ENCODE measurements at regions not wholly inside any gene's neighbourhood (a gene's known extent, or its start where the extent isn't known, plus 50 kb on each side); places are given as distances from the start of the nearest gene placed in this dataset.

DNA sequence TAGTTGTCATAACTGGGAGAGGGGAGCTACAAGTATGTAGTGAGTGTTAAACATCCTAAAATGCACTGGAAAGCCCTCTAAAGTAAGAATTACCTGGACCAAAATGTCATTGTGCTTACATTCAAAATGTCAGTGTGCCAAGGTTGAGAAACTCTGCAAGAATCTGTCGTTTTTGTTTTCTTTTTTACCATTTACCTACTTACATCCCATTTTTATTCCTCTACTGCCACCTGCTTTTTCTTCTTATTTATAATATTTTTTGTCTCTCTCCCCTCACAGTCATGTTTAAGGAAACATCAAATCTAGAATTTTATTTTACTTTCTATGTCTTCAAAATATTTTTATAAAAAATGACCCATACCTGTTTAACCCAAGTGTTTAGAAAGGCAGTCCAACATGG is 226.4 kb downstream of the PCDH17 start:
- TF ChIP-seq, protein P1, sequence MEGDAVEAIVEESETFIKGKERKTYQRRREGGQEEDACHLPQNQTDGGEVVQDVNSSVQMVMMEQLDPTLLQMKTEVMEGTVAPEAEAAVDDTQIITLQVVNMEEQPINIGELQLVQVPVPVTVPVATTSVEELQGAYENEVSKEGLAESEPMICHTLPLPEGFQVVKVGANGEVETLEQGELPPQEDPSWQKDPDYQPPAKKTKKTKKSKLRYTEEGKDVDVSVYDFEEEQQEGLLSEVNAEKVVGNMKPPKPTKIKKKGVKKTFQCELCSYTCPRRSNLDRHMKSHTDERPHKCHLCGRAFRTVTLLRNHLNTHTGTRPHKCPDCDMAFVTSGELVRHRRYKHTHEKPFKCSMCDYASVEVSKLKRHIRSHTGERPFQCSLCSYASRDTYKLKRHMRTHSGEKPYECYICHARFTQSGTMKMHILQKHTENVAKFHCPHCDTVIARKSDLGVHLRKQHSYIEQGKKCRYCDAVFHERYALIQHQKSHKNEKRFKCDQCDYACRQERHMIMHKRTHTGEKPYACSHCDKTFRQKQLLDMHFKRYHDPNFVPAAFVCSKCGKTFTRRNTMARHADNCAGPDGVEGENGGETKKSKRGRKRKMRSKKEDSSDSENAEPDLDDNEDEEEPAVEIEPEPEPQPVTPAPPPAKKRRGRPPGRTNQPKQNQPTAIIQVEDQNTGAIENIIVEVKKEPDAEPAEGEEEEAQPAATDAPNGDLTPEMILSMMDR (IDR thresholded peaks at IDR 0.05; ENCODE audit: low read depth, low read length), result no peak
- no peak for DNase-seq (ENCODE audit: extremely low read depth, low read depth)

- DNase-seq (ENCODE audit: extremely low read depth, low read depth), result no peak
Measured at GRCh38 chr13:57858376-57858775, 226.8 kb downstream of the PCDH17 start.

DNA sequence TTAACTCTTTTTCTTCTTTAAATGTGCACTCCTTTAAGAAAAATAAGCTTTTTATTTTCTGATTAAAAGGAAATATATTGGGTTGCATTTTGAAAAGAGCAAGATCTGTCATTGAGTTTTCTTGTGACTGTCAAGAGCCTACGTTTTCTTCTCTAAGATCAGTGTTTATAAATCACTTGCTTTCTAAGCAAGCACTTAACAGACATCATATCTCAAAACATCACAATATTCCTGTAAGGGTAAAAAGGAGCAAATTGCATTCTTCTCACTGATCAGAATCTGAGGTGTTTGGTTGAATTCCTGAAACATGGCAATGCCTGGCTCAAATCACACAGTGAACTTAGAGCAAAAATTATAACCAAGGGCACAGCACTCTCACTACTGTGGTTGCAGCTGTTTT is 231.3 kb downstream of the PCDH17 start:
- DNase-seq (ENCODE audit: extremely low read depth, low read depth), result no peak
- TF ChIP-seq, protein P1 (IDR thresholded peaks at IDR 0.05; ENCODE audit: low read depth, low read length), result no peak

More at GRCh38 chr13:57858376-57858775, 226.8 kb downstream of the PCDH17 start:
- TF ChIP-seq, protein P1 (IDR thresholded peaks at IDR 0.05; ENCODE audit: low read depth, low read length), result no peak

DNA sequence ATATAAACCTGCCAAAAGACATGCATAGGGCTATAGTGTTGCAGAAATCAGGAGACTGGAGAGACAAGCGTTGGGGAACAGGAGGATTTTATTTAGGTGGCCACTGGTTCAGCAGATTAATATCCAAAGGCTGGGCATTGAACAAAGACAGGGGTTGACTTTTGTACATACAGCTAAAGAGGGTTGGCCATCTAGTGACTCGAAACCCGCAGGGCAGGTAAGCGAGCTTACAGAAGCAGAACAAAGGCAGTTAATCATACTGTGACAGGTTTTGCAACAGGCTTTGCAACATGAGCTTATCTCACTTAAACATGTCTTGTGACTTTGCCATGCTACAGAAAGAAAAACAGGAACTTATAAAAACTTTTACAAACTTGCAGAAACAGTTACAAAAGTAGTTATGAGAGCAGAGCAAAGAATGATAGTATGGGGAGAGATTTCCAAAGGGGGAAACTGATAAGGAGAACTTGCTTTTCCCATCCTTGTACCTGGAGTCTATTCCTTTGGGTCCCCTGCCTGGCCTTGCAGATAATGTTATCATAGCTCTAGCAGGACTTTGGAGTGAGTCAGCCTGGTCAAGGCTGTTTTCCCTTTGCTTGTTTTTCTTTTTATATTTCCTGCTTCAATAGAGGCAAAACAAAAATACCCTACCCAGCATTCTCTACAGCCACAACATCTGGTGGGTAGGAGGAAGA is 234.2 kb downstream of the PCDH17 start:
- no peak for DNase-seq (ENCODE audit: extremely low read depth, low read depth)
- TF ChIP-seq, protein P1 (IDR thresholded peaks at IDR 0.05; ENCODE audit: low read depth, low read length), result no peak

GRCh38 chr13:57874530-57874929 is 243.0 kb downstream of the PCDH17 start:
- TF ChIP-seq, protein P1 (IDR thresholded peaks at IDR 0.05; ENCODE audit: low read depth, low read length), result no peak
- no peak for DNase-seq (ENCODE audit: extremely low read depth, low read depth)

DNA sequence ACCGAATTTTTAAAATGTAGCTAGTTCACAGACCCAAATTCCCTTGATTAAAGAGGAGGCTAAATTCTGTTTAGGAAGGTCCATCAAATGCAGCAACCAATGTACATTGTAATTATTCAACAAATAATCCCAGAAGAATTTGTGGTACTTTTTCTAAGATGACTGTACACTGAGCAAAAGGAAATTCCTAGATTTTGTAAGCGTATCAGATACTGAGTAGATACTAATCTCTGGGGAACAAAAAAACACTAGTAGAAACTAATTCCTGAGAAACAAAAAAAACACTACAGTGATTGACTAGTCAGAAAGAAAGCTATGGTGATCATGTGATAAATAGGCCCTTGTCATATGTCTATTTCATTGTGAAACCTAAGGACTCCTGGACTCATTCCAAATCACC is 246.1 kb downstream of the PCDH17 start:
- TF ChIP-seq, protein P1 (IDR thresholded peaks at IDR 0.05; ENCODE audit: low read depth, low read length), result no peak
- no peak for DNase-seq (ENCODE audit: extremely low read depth, low read depth)

DNA sequence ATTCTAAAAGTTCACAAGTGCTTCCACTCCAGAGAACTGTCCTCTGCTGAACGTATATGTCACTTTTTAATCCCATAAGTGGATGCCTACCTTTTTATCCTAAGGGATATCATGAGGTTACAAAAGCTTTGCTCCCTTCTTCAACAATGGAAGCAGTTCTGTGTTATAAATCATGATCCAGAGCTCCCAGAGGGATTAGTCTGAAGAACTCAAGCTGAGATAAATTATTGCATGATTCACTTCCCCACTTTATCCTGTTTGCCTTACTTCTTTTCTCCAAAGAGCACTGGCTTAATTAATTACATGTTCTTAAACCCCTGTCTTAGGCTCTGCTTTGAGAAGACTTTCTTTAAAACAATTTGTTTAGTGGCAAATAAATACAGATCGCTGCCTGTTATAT is 246.7 kb downstream of the PCDH17 start:
- TF ChIP-seq, protein P1 (IDR thresholded peaks at IDR 0.05; ENCODE audit: low read depth, low read length), result no peak
- no peak for DNase-seq (ENCODE audit: extremely low read depth, low read depth)

All from AG09319 (cell line).